ENCODE measurements at regions not wholly inside any gene's neighbourhood (a gene's known extent, or its start where the extent isn't known, plus 50 kb on each side); places are given as distances from the start of the nearest gene placed in this dataset.

DNA sequence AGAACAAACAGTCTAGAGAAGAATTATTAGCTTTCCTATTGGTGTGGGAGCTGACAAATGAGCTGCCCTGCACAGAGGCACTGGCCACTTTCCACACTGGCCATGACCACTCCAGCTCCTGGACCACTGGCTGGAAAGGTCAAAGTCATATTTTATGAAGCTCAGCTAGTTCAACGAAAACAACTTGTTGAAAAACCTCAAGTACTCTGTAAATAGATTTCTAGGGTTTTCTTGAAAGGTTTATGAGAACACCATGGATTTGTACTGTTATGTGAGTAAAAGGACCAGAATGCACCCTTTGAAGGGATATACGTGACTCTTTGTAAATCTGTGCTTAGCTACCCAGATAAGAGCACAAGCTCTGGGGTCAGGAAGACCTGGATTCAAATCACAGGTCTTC, 54.5 kb upstream of the FGGY start:
- TF ChIP-seq EZH2 (IDR thresholded peaks at IDR 0.05; ENCODE audit: insufficient read depth, low read length) = no peak
- TF ChIP-seq, protein P1, sequence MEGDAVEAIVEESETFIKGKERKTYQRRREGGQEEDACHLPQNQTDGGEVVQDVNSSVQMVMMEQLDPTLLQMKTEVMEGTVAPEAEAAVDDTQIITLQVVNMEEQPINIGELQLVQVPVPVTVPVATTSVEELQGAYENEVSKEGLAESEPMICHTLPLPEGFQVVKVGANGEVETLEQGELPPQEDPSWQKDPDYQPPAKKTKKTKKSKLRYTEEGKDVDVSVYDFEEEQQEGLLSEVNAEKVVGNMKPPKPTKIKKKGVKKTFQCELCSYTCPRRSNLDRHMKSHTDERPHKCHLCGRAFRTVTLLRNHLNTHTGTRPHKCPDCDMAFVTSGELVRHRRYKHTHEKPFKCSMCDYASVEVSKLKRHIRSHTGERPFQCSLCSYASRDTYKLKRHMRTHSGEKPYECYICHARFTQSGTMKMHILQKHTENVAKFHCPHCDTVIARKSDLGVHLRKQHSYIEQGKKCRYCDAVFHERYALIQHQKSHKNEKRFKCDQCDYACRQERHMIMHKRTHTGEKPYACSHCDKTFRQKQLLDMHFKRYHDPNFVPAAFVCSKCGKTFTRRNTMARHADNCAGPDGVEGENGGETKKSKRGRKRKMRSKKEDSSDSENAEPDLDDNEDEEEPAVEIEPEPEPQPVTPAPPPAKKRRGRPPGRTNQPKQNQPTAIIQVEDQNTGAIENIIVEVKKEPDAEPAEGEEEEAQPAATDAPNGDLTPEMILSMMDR (IDR thresholded peaks at IDR 0.05; ENCODE audit: insufficient read depth, low read depth, low read length) = no peak
- no peak overlapping the region for H3K4me2 ChIP-seq (ENCODE audit: low read length)
- no peak for FAIRE-seq
- H3K4me3 ChIP-seq (ENCODE audit: insufficient read depth, low read depth, low read length) = no peak overlapping the region
- no peak overlapping the region for H3K4me3 Mint-ChIP-seq (ENCODE audit: unreplicated experiment)
- H3K27me3 Mint-ChIP-seq (ENCODE audit: low read depth, unreplicated experiment) = no peaks in the 10 kb centered on the region
- no peaks in the 10 kb centered on the region for H3K36me3 ChIP-seq (ENCODE audit: insufficient read depth, low read length)
- H3K27ac ChIP-seq (ENCODE audit: low read depth, low read length) = no peak overlapping the region
- no peaks in the 10 kb centered on the region for H4K20me1 ChIP-seq (ENCODE audit: insufficient read depth, low read length)
- H3K4me1 ChIP-seq (ENCODE audit: insufficient read depth, low read length) = peaks cover 5% of the 10 kb centered on the region
- no peak overlapping the region for H3K9ac ChIP-seq (ENCODE audit: low read length)
- H3K9me3 Mint-ChIP-seq (ENCODE audit: unreplicated experiment) = peaks cover 13% of the 10 kb centered on the region
- no peak for DNase-seq (ENCODE audit: low read depth)
- H3K36me3 Mint-ChIP-seq (ENCODE audit: low read depth, unreplicated experiment) = no peaks in the 10 kb centered on the region
- no peaks in the 10 kb centered on the region for H3K27me3 ChIP-seq (ENCODE audit: insufficient read depth, low read length)
- no peak overlapping the region for H2AFZ ChIP-seq (ENCODE audit: low read depth, low read length)
- no peaks in the 10 kb centered on the region for H3K9me3 ChIP-seq (ENCODE audit: insufficient read depth, low read depth, low read length)
- H3K27ac Mint-ChIP-seq (ENCODE audit: unreplicated experiment) = no peak overlapping the region
- H3K79me2 ChIP-seq (ENCODE audit: insufficient read depth, low read length) = no peaks in the 10 kb centered on the region
- peaks cover 4% of the 10 kb centered on the region for H3K4me1 Mint-ChIP-seq (ENCODE audit: low read depth, unreplicated experiment)

DNA sequence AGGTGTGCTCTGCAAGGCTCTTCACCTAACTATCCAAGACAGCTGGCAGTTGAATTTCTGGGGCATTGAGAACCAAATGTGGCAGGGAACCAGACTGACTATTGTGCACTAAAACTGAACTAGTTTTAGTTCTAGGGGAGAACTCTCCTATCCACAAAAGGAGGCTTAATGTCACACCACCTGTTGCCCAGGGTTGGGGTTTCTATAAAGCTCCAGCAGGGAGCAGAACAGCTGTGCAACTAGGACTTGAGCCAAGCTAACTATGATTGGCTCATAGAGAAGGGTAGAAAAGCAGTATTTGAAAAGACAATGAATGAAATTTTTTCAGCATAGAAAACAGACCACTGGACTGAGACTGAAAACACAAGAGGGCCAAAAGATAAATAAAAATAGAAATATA, 53.3 kb upstream of the FGGY start:
- Mint-ChIP-seq H3K4me1 (ENCODE audit: low read depth, unreplicated experiment) (no peaks in the 10 kb centered on the region), H3K27me3 (ENCODE audit: low read depth, unreplicated experiment) (no peaks in the 10 kb centered on the region), H3K9me3 (ENCODE audit: unreplicated experiment) (peaks cover 13% of the 10 kb centered on the region), H3K4me3 (ENCODE audit: unreplicated experiment) (no peak overlapping the region), H3K36me3 (ENCODE audit: low read depth, unreplicated experiment) (no peaks in the 10 kb centered on the region), H3K27ac (ENCODE audit: unreplicated experiment) (no peak overlapping the region)
- H3K9me3 ChIP-seq (ENCODE audit: insufficient read depth, low read depth, low read length) = no peaks in the 10 kb centered on the region
- DNase-seq (ENCODE audit: low read depth) (no peak), FAIRE-seq (no peak)
- no peaks in the 10 kb centered on the region for H4K20me1 ChIP-seq (ENCODE audit: insufficient read depth, low read length)
- no peaks in the 10 kb centered on the region for H3K27me3 ChIP-seq (ENCODE audit: insufficient read depth, low read length)
- H3K4me1 ChIP-seq (ENCODE audit: insufficient read depth, low read length) = no peaks in the 10 kb centered on the region
- no peak overlapping the region for H3K9ac ChIP-seq (ENCODE audit: low read length)
- no peak overlapping the region for H3K4me2 ChIP-seq (ENCODE audit: low read length)
- H3K36me3 ChIP-seq (ENCODE audit: insufficient read depth, low read length) = no peaks in the 10 kb centered on the region
- no peaks in the 10 kb centered on the region for H3K79me2 ChIP-seq (ENCODE audit: insufficient read depth, low read length)
- no peak for TF ChIP-seq EZH2 (IDR thresholded peaks at IDR 0.05; ENCODE audit: insufficient read depth, low read length)
- TF ChIP-seq, protein P1 (IDR thresholded peaks at IDR 0.05; ENCODE audit: insufficient read depth, low read depth, low read length) = no peak
- no peak overlapping the region for H3K27ac ChIP-seq (ENCODE audit: low read depth, low read length)
- no peak overlapping the region for H3K4me3 ChIP-seq (ENCODE audit: insufficient read depth, low read depth, low read length)
- no peak overlapping the region for H2AFZ ChIP-seq (ENCODE audit: low read depth, low read length)

DNA sequence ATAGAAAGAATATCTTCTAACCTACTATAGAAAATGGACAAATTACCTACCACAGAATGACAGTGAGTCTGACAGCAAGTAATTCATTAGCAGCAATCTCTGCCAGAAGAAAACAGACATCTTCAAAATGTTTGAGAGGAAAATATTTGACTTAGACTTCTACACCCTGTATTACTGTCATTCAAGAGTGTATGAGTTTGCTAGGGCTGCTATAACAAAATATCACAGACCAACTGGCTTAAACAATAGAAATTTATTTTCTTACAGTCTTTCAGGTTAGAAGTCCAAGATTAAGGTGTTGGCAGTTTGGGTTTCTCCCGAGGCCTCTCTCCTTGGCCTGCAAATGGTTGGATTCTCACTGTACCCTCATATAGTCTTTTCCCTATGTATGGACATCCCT, 52.9 kb upstream of the FGGY start:
- Mint-ChIP-seq H3K9me3 (ENCODE audit: unreplicated experiment) (peaks cover 13% of the 10 kb centered on the region), H3K27ac (ENCODE audit: unreplicated experiment) (no peak overlapping the region), H3K4me1 (ENCODE audit: low read depth, unreplicated experiment) (no peaks in the 10 kb centered on the region), H3K27me3 (ENCODE audit: low read depth, unreplicated experiment) (no peaks in the 10 kb centered on the region), H3K4me3 (ENCODE audit: unreplicated experiment) (no peak overlapping the region), H3K36me3 (ENCODE audit: low read depth, unreplicated experiment) (no peaks in the 10 kb centered on the region)
- H3K27ac ChIP-seq (ENCODE audit: low read depth, low read length) = no peak overlapping the region
- no peaks in the 10 kb centered on the region for H4K20me1 ChIP-seq (ENCODE audit: insufficient read depth, low read length)
- DNase-seq (ENCODE audit: low read depth) = no peak
- no peak overlapping the region for H2AFZ ChIP-seq (ENCODE audit: low read depth, low read length)
- H3K9me3 ChIP-seq (ENCODE audit: insufficient read depth, low read depth, low read length) = no peaks in the 10 kb centered on the region
- no peak overlapping the region for H3K9ac ChIP-seq (ENCODE audit: low read length)
- H3K79me2 ChIP-seq (ENCODE audit: insufficient read depth, low read length) = no peaks in the 10 kb centered on the region
- H3K4me1 ChIP-seq (ENCODE audit: insufficient read depth, low read length) = no peaks in the 10 kb centered on the region
- H3K27me3 ChIP-seq (ENCODE audit: insufficient read depth, low read length) = no peaks in the 10 kb centered on the region
- H3K4me2 ChIP-seq (ENCODE audit: low read length) = no peak overlapping the region
- H3K4me3 ChIP-seq (ENCODE audit: insufficient read depth, low read depth, low read length) = no peak overlapping the region
- no peak for FAIRE-seq
- no peaks in the 10 kb centered on the region for H3K36me3 ChIP-seq (ENCODE audit: insufficient read depth, low read length)
- no peak for TF ChIP-seq EZH2 (IDR thresholded peaks at IDR 0.05; ENCODE audit: insufficient read depth, low read length)
- TF ChIP-seq, protein P1 (IDR thresholded peaks at IDR 0.05; ENCODE audit: insufficient read depth, low read depth, low read length) = no peak

All from astrocyte (in vitro differentiated cells and primary cell).